ENCODE measurements at regions not wholly inside any gene's neighbourhood (a gene's known extent, or its start where the extent isn't known, plus 50 kb on each side); places are given as distances from the start of the nearest gene placed in this dataset.

DNA sequence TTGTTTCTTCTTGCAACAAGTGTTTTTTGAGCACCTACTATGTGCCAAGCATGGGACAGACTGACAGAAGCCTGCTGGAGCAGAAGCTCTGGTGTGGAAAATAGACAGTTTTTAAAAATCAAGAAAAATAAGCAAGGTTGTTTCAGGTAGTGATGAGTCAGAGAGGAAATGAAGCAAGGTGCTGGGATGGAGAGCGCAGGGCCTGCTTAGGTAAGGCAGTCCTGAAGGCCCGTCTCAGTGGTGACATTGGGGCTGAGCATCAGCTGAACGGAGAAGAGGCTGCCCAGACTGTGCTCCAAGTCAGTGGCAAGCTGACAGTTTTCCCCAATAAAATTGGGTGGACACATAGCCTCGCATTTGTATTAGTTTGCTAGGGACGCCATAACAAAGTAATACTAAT is 263.6 kb downstream of the SS18 start:
- TF ChIP-seq POLR2A (IDR thresholded peaks at IDR 0.05; ENCODE audit: low read depth, low read length) (no peak), POLR2AphosphoS5 (IDR thresholded peaks at IDR 0.05; ENCODE audit: low read depth, low read length) (no peak), TAF1 (IDR thresholded peaks at IDR 0.05; ENCODE audit: borderline replicate concordance, low read depth, low read length) (no peak)
- DNase-seq (ENCODE audit: insufficient read length) (no peak), FAIRE-seq (no peak)

DNA sequence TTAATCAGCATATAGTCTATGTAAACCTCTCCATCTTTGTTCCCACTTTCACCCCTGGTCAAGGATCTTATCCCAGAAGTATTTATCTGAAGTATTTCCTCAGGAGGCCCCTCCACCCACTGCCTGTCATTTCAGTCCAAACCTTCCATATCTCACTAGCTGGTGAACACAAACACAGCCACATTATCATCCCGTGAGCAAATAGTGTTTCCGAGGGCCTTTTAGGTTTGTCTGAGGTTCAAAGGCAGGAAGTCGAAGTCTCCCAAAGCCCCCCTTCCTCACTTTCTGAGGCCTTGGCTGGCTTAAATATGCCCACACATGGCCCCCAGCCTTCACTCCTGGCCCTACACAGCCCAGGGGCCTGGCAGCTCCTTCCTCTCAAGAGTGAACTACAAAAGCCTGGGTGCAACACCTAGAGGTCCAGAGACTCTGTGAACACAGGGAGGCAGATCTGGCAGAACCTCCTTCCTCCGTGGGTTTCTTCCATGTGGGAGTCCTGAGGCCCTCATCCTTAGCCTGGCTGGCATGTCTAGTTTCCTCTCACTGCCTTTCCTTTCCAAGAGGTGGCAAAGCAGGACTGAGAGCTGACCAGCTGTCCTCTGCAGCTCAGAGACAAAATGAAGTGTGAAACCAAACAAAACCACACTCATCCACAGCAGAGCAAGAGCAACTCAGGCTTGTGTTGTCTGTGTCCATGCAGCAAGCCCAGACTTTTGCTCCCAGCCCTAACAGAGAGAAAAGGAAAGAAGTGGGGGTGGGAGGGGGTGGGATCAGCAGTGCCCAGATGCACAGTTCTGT is 264.2 kb downstream of the SS18 start:
- TF ChIP-seq TAF1 (IDR thresholded peaks at IDR 0.05; ENCODE audit: borderline replicate concordance, low read depth, low read length), result no peak
- no peak for TF ChIP-seq POLR2A (IDR thresholded peaks at IDR 0.05; ENCODE audit: low read depth, low read length)
- no peak for FAIRE-seq
- DNase-seq (ENCODE audit: insufficient read length), result no peak

GRCh38 chr18:25825056-25825455 is 265.4 kb downstream of the SS18 start:
- TF ChIP-seq POLR2A (IDR thresholded peaks at IDR 0.05; ENCODE audit: low read depth, low read length), result no peak
- TF ChIP-seq TAF1 (IDR thresholded peaks at IDR 0.05; ENCODE audit: borderline replicate concordance, low read depth, low read length), result no peak
- no peak for TF ChIP-seq POLR2AphosphoS5 (IDR thresholded peaks at IDR 0.05; ENCODE audit: low read depth, low read length)
- FAIRE-seq, result no peak

DNA sequence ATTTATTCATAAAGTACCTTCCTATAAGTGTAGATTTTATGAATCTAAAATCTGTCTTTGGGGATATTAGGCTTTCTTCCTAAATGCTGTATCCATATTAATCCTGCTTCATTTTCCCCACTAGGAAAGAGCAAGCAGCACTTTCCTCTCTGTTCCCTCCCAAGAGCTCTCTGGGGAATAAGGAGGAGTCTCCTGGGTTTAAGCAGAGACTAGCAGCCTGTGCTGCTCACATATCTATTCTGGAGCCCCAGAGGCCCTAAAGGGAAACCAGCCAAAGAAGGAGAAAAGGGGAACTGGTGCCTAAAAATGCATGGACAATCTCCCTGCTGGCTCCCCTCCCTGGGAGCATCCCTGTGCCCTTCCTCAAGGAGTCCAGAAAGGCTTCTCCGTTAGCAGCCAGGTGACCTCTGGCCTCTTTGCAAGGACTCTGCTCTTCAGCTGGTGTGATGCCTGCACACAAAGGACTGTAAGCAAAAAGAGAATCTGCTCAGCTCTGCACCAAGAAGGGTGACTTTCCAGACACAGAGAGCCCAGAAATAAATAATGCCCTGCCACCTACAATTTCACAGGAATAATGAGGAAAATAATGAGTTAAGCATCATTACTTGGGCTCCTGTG is 270.6 kb downstream of the SS18 start:
- FAIRE-seq, result no peak
- no peak for DNase-seq (ENCODE audit: insufficient read length)
- no peak for TF ChIP-seq POLR2AphosphoS5 (IDR thresholded peaks at IDR 0.05; ENCODE audit: low read depth, low read length)
- TF ChIP-seq TAF1 (IDR thresholded peaks at IDR 0.05; ENCODE audit: borderline replicate concordance, low read depth, low read length), result no peak
- TF ChIP-seq POLR2A (IDR thresholded peaks at IDR 0.05; ENCODE audit: low read depth, low read length), result no peak

More at GRCh38 chr18:25825056-25825455, 265.4 kb downstream of the SS18 start:
- DNase-seq (ENCODE audit: insufficient read length), result no peak

DNA sequence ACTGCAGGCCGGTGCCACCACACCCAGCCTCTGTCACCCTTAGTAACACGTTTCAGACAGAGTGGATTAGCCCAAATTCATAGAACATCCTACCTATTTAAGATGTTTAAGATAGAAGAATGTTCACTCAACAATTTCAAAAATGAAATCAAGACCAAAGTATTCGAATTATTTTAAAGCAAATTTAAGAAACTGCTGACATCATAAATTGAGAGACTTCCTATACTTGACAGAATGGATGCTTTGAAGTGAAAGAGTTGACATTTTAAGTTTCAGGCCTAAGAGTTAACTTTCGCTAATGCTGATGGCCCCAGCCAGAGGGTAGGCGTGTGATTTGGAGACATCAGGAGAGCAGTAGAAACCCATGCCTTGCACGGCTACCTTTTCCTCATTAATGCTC is 271.9 kb downstream of the SS18 start:
- TF ChIP-seq TAF1 (IDR thresholded peaks at IDR 0.05; ENCODE audit: borderline replicate concordance, low read depth, low read length) (no peak), POLR2A (IDR thresholded peaks at IDR 0.05; ENCODE audit: low read depth, low read length) (no peak), POLR2AphosphoS5 (IDR thresholded peaks at IDR 0.05; ENCODE audit: low read depth, low read length) (no peak)
- FAIRE-seq (no peak), DNase-seq (ENCODE audit: insufficient read length) (no peak)

DNA sequence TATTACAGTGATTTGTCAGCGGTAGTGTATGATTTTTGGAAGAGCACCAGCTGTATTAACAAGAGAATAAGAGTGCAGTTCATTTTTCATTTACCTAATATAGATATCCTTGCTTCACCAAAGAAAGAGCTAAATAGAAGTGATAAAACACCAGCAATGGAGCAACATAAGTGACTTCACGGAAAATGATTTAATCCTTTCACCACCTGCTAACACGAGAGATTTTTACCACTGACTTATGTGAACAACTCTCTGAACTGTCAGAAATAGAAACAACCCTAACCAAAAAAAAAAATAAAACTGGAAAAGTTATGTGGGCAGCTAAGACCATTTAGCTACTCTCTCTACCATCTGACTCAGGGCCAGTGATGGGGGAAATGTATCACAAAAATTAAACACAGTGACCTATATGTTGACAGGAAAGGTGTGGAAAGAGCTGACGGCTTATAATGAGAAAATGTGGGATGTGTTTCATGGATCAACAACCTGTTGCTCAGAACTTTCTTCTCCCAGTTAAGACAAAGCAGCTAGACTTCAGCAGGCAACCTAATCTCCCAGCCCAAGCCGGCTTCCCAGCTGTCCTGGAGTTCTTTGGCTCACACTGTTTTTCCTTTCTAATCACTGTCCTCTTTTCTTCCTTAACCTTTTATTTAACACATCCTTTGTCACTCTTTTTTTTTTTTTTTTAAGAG is 272.7 kb downstream of the SS18 start:
- TF ChIP-seq TAF1 (IDR thresholded peaks at IDR 0.05; ENCODE audit: borderline replicate concordance, low read depth, low read length) (no peak), POLR2A (IDR thresholded peaks at IDR 0.05; ENCODE audit: low read depth, low read length) (no peak), POLR2AphosphoS5 (IDR thresholded peaks at IDR 0.05; ENCODE audit: low read depth, low read length) (no peak)
- FAIRE-seq (no peak), DNase-seq (ENCODE audit: insufficient read length) (no peak)

DNA sequence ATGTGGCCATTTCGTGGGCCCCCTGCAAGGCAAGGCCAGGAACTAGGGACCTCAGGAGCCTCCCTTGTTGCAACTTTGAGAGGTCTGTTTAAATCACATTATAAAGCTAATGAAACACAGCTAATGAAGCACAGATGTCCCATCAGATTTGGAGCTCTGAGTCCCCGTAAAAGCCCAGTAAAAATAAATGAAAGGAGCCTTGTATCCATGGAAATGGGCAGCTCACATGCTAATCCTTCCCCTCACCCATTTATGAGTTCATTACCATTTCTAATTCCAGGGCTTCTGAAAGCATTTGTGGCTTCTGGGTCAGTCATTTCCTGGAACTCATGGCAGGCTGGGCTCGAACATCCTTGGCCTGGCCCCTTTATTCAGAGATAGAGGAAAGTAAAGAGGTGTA is 274.8 kb downstream of the SS18 start:
- no peak for FAIRE-seq
- DNase-seq (ENCODE audit: insufficient read length), result no peak
- TF ChIP-seq TAF1 (IDR thresholded peaks at IDR 0.05; ENCODE audit: borderline replicate concordance, low read depth, low read length) (no peak), POLR2A (IDR thresholded peaks at IDR 0.05; ENCODE audit: low read depth, low read length) (no peak), POLR2AphosphoS5 (IDR thresholded peaks at IDR 0.05; ENCODE audit: low read depth, low read length) (no peak)

GRCh38 chr18:25814841-25815458 is 275.5 kb downstream of the SS18 start:
- FAIRE-seq, result no peak
- DNase-seq (ENCODE audit: insufficient read length), result no peak
- no peak for TF ChIP-seq POLR2AphosphoS5 (IDR thresholded peaks at IDR 0.05; ENCODE audit: low read depth, low read length)
- TF ChIP-seq POLR2A (IDR thresholded peaks at IDR 0.05; ENCODE audit: low read depth, low read length), result no peak
- TF ChIP-seq TAF1 (IDR thresholded peaks at IDR 0.05; ENCODE audit: borderline replicate concordance, low read depth, low read length), result no peak

- no peak for TF ChIP-seq POLR2AphosphoS5 (IDR thresholded peaks at IDR 0.05; ENCODE audit: low read depth, low read length)
- TF ChIP-seq TAF1 (IDR thresholded peaks at IDR 0.05; ENCODE audit: borderline replicate concordance, low read depth, low read length), result no peak
- no peak for TF ChIP-seq POLR2A (IDR thresholded peaks at IDR 0.05; ENCODE audit: low read depth, low read length)
- no peak for DNase-seq (ENCODE audit: insufficient read length)
- FAIRE-seq, result no peak
Observed at GRCh38 chr18:25813110-25813509, 277.3 kb downstream of the SS18 start.

- DNase-seq (ENCODE audit: insufficient read length) (no peak), FAIRE-seq (no peak)
- TF ChIP-seq POLR2A (IDR thresholded peaks at IDR 0.05; ENCODE audit: low read depth, low read length) (no peak), POLR2AphosphoS5 (IDR thresholded peaks at IDR 0.05; ENCODE audit: low read depth, low read length) (no peak), TAF1 (IDR thresholded peaks at IDR 0.05; ENCODE audit: borderline replicate concordance, low read depth, low read length) (no peak)
Observed at GRCh38 chr18:25810736-25811135, 279.7 kb downstream of the SS18 start.

GRCh38 chr18:25805939-25806338 is 284.5 kb downstream of the SS18 start:
- DNase-seq (ENCODE audit: insufficient read length), result no peak
- no peak for FAIRE-seq
- no peak for TF ChIP-seq TAF1 (IDR thresholded peaks at IDR 0.05; ENCODE audit: borderline replicate concordance, low read depth, low read length)
- TF ChIP-seq POLR2A (IDR thresholded peaks at IDR 0.05; ENCODE audit: low read depth, low read length), result no peak
- TF ChIP-seq POLR2AphosphoS5 (IDR thresholded peaks at IDR 0.05; ENCODE audit: low read depth, low read length), result no peak

Measured in GM12892 (cell line).